ENCODE measurements at regions not wholly inside any gene's neighbourhood (a gene's known extent, or its start where the extent isn't known, plus 50 kb on each side); places are given as distances from the start of the nearest gene placed in this dataset.

DNA sequence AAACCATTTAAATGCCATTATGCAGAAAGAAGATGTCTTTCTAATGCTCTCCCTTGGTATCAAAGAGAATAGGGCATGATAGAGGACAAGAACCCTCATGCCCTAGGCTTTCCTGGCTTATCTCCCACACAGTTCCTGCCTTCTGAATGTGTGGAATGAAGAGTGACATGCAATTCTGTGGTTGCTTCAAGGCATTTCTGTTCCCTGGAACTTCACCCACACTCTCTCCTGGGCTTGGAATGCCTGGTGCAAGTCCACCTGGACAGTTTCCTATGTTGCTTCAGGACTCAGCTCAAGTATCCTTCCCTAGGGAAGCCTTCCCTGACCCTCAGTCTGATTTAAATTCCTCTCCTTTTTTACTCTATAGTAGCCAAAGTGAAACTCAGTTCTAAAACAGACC is 53.8 kb upstream of the DRD2 start:
- Histone ChIP-seq H3K27ac (ENCODE audit: insufficient read depth, low read length) (no peak overlapping the region), H4K91ac (ENCODE audit: insufficient read depth, low read depth, low read length) (no peak overlapping the region), H2BK120ac (ENCODE audit: low read depth, low read length) (no peak overlapping the region), H3K56ac (ENCODE audit: extremely low read depth, insufficient read depth, low read length) (no peak overlapping the region), H3K4me3 (ENCODE audit: insufficient read depth, low read depth, low read length) (no peak overlapping the region), H3K36me3 (ENCODE audit: control insufficient read depth, insufficient read depth, low read length) (no peaks in the 10 kb centered on the region), H2BK5ac (ENCODE audit: low read depth, low read length, poor library complexity, severe bottlenecking) (no peak overlapping the region), H2AK9ac (replicated peaks; ENCODE audit: low read depth, low read length, poor library complexity) (no peak overlapping the region), H2AFZ (replicated peaks; ENCODE audit: low read length, poor library complexity) (no peak overlapping the region), H3K9me3 (ENCODE audit: control insufficient read depth, insufficient read depth, low read length) (no peaks in the 10 kb centered on the region), H3K79me1 (ENCODE audit: low read depth in 1 of 2, low read length in 2 of 2) (no peaks in the 10 kb centered on the region), H3K23ac (ENCODE audit: low read depth, low read length) (no peak overlapping the region), H3K9ac (ENCODE audit: low read depth, low read length) (no peak overlapping the region), H3K4me1 (ENCODE audit: control insufficient read depth, insufficient read depth, low read length) (no peaks in the 10 kb centered on the region), H4K20me1 (ENCODE audit: insufficient read depth, low read length) (no peaks in the 10 kb centered on the region), H3K9me1 (ENCODE audit: insufficient read depth, low read length) (no peaks in the 10 kb centered on the region), H2AK5ac (ENCODE audit: low read depth, low read length) (no peak overlapping the region), H2BK20ac (ENCODE audit: low read depth, low read length) (no peak overlapping the region), H3K18ac (ENCODE audit: low read depth, low read length) (no peak overlapping the region), H4K8ac (ENCODE audit: low read depth in 2 of 2, low read length in 2 of 2) (no peak overlapping the region), H3K14ac (replicated peaks; ENCODE audit: low read depth, low read length) (no peak overlapping the region), H3K27me3 (ENCODE audit: control insufficient read depth, insufficient read depth, low read length) (peaks cover 21% of the 10 kb centered on the region), H4K5ac (ENCODE audit: low read depth, low read length) (no peak overlapping the region), H2BK15ac (ENCODE audit: low read depth, low read length) (no peak overlapping the region), H3K4me2 (ENCODE audit: low read depth, low read length) (no peak overlapping the region; the same call in 1 of the 2 replicates), H3K4ac (ENCODE audit: low read depth, low read length) (no peak overlapping the region)
- TF ChIP-seq POLR2A (IDR thresholded peaks at IDR 0.05; ENCODE audit: low read depth, low read length) (no peak), BHLHE40 (IDR thresholded peaks at IDR 0.05; ENCODE audit: low read depth, low read length) (no peak), CEBPB (IDR thresholded peaks at IDR 0.05; ENCODE audit: low read depth, low read length) (no peak), MAFK (IDR thresholded peaks at IDR 0.05; ENCODE audit: low read depth, low read length) (no peak), ELK1 (IDR thresholded peaks at IDR 0.05; ENCODE audit: borderline replicate concordance, low read depth, low read length) (no peak), RCOR1 (IDR thresholded peaks at IDR 0.05; ENCODE audit: insufficient replicate concordance, low read length) (no peak), MXI1 (IDR thresholded peaks at IDR 0.05; ENCODE audit: borderline replicate concordance, low read depth, low read length) (no peak), NFE2L2 (IDR thresholded peaks at IDR 0.05; ENCODE audit: low read depth, low read length) (no peak), SMC3 (IDR thresholded peaks at IDR 0.05; ENCODE audit: low read depth, low read length) (no peak), CHD1 (IDR thresholded peaks at IDR 0.05; ENCODE audit: low read depth, low read length) (no peak), FOS (IDR thresholded peaks at IDR 0.05; ENCODE audit: low read depth, low read length) (no peak), RFX5 (IDR thresholded peaks at IDR 0.05; ENCODE audit: low read depth, low read length) (no peak)
- TF ChIP-seq, protein P1, sequence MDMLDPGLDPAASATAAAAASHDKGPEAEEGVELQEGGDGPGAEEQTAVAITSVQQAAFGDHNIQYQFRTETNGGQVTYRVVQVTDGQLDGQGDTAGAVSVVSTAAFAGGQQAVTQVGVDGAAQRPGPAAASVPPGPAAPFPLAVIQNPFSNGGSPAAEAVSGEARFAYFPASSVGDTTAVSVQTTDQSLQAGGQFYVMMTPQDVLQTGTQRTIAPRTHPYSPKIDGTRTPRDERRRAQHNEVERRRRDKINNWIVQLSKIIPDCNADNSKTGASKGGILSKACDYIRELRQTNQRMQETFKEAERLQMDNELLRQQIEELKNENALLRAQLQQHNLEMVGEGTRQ (IDR thresholded peaks at IDR 0.05; ENCODE audit: low read depth, low read length) = no peak
- TF ChIP-seq, protein P2, sequence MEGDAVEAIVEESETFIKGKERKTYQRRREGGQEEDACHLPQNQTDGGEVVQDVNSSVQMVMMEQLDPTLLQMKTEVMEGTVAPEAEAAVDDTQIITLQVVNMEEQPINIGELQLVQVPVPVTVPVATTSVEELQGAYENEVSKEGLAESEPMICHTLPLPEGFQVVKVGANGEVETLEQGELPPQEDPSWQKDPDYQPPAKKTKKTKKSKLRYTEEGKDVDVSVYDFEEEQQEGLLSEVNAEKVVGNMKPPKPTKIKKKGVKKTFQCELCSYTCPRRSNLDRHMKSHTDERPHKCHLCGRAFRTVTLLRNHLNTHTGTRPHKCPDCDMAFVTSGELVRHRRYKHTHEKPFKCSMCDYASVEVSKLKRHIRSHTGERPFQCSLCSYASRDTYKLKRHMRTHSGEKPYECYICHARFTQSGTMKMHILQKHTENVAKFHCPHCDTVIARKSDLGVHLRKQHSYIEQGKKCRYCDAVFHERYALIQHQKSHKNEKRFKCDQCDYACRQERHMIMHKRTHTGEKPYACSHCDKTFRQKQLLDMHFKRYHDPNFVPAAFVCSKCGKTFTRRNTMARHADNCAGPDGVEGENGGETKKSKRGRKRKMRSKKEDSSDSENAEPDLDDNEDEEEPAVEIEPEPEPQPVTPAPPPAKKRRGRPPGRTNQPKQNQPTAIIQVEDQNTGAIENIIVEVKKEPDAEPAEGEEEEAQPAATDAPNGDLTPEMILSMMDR (conservative IDR thresholded peaks at IDR 0.05; ENCODE audit: low read depth, low read length) = no peak
- ChIA-PET CTCF (no interaction called here), POLR2A (ENCODE audit: unreplicated experiment) (no interaction called here)
- BruUV-seq (replicated peaks) = no TSS peak
- in situ Hi-C loops (cut with MboI; ENCODE audit: low sequenced_read_pairs) = loop anchor here (25.0 kb wide), 1 partner anchor 1317 kb away; no protein-coding TSS in a partner anchor
- no peak for ATAC-seq (ENCODE audit: low read depth)
- intact Hi-C loops (cut with micrococcal nuclease) = no loop called here
- dilution Hi-C loops (cut with HindIII; ENCODE audit: low sequenced_read_pairs, unreplicated experiment) = no loop called here
- DNase-seq = no peak

Measured in IMR-90 (cell line).